Gastrocnemius medialis (tissue), 4 donors: ENCODE measurements at regions not wholly inside any gene's neighbourhood (a gene's known extent, or its start where the extent isn't known, plus 50 kb on each side); places are given as distances from the start of the nearest gene placed in this dataset.

ENCODE experiments used
- ATAC-seq, 2 donors: fragments of 150-250 bp; one replicate each; pipeline ENCODE4 v1.9.1; 2016
- DNase-seq, 2 donors: peaks; one replicate each; pipeline ENCODE4 v3.0.0-alpha.2; 2019
- H3K27ac ChIP-seq, 4 donors: fragments of 200-600 bp; sonication (generic); 1 replicate in 1 of 4; 2 replicates in 3 of 4; pipeline ENCODE4 v1.5.1; 2016 to 2018; ENCODE audit warnings: mild to moderate bottlenecking in 2 of 4, moderate library complexity in 1 of 4
- H3K27me3 ChIP-seq, 3 donors: fragments of 200-600 bp; sonication (generic) in 2 of 3; 1 replicate in 1 of 3; 2 replicates in 2 of 3; pipeline versions ENCODE4 v1.5.1 to v1.6.0; 2016 to 2019; ENCODE audit warnings: mild to moderate bottlenecking in 1 of 3, moderate library complexity in 1 of 3
- H3K36me3 ChIP-seq, 2 donors: fragments of 200-600 bp; sonication (generic) in 1 of 2; one replicate each; pipeline ENCODE4 v1.5.1; 2017 to 2018
- H3K4me1 ChIP-seq, 2 donors: fragments of 200-600 bp; sonication (generic) in 1 of 2; one replicate each; pipeline ENCODE4 v1.5.1; 2016 to 2017; ENCODE audit warnings: mild to moderate bottlenecking in 2 of 2
- H3K4me3 ChIP-seq, 4 donors: fragments of 200-600 bp; sonication (generic) in 3 of 4; 1 replicate in 1 of 4; 2 replicates in 3 of 4; pipeline ENCODE4 v1.5.1; 2016 to 2019; ENCODE audit warnings: mild to moderate bottlenecking in 2 of 4
- H3K9me3 ChIP-seq, 3 donors: fragments of 200-600 bp; sonication (generic) in 2 of 3; 1 replicate in 1 of 3; 2 replicates in 2 of 3; pipeline ENCODE4 v1.5.1; 2016 to 2019
- CTCF ChIP-seq, 5 experiments: fragments of 450-650 bp in 3 of 5; fragments of 200-600 bp in 2 of 5; sonication (generic) in 2 of 5; IDR thresholded peaks in 4 of 5; conservative IDR thresholded peaks in 1 of 5; 1 replicate in 4 of 5; 2 replicates in 1 of 5; pipeline ENCODE4 v1.5.1; 2016 to 2019; ENCODE audit warnings: antibody characterized with exemption in 5 of 5, mild to moderate bottlenecking in 3 of 5, moderate library complexity in 3 of 5
- POLR2A ChIP-seq, 2 donors: fragments of 450-650 bp; IDR thresholded peaks; one replicate each; pipeline ENCODE4 v1.6.1; 2017; ENCODE audit warnings: antibody characterized with exemption in 2 of 2, mild to moderate bottlenecking in 2 of 2, moderate library complexity in 2 of 2
- in situ Hi-C, 4 donors: fragments of 200-750 bp; cut with MboI; loops; one replicate each; pipeline versions ENCODE4 v1.15.0 to v1.8.0; 2017; ENCODE audit warnings: low sequenced_read_pairs in 4 of 4
- intact Hi-C: fragments of 100-400 bp; cut with DNase I; formaldehyde crosslinking; loops from one replicate; pipeline ENCODE4 v1.15.1; 2023; ENCODE audit warnings: low total_unique reads

- TF ChIP-seq POLR2A (IDR thresholded peaks at IDR 0.05) = no peak
- no peak for TF ChIP-seq CTCF (IDR thresholded peaks at IDR 0.05 in 4 of 5, conservative IDR thresholded peaks at IDR 0.05 in 1 of 5)
- intact Hi-C loops (no loop called here), in situ Hi-C loops (no loop called here)
- H3K9me3 ChIP-seq = no peaks in the 10 kb centered on the region
- H3K4me1 ChIP-seq = no peaks in the 10 kb centered on the region
- H3K4me3 ChIP-seq = no peak overlapping the region
- ATAC-seq (no peak), DNase-seq (no peak)
- no peaks in the 10 kb centered on the region for H3K27me3 ChIP-seq
- H3K27ac ChIP-seq = no peak overlapping the region
- no peaks in the 10 kb centered on the region for H3K36me3 ChIP-seq
These were observed 85.3 kb upstream of the PCGF5 start for GRCh38 chr10:91135113-91135512.

- ATAC-seq (no peak), DNase-seq (no peak)
- no peak overlapping the region for H3K27ac ChIP-seq
- intact Hi-C loops (no loop called here), in situ Hi-C loops (no loop called here)
- no peaks in the 10 kb centered on the region for H3K4me1 ChIP-seq
- no peaks in the 10 kb centered on the region for H3K36me3 ChIP-seq
- TF ChIP-seq POLR2A (IDR thresholded peaks at IDR 0.05) = no peak
- TF ChIP-seq CTCF (IDR thresholded peaks at IDR 0.05 in 4 of 5, conservative IDR thresholded peaks at IDR 0.05 in 1 of 5) = no peak
- H3K27me3 ChIP-seq = no peaks in the 10 kb centered on the region
- no peak overlapping the region for H3K4me3 ChIP-seq
- no peaks in the 10 kb centered on the region for H3K9me3 ChIP-seq
These were observed 83.3 kb upstream of the PCGF5 start for GRCh38 chr10:91137011-91137643.

- in situ Hi-C loops = no loop called here
These were observed 82.6 kb upstream of the PCGF5 start for GRCh38 chr10:91137822-91138221.

GRCh38 chr10:91140995-91141549, 79.4 kb upstream of the PCGF5 start:
- H3K27ac ChIP-seq = no peak overlapping the region
- DNase-seq (no peak), ATAC-seq (no peak)
- no peaks in the 10 kb centered on the region for H3K4me1 ChIP-seq
- no peaks in the 10 kb centered on the region for H3K27me3 ChIP-seq
- TF ChIP-seq POLR2A (IDR thresholded peaks at IDR 0.05) = no peak
- no peak for TF ChIP-seq CTCF (IDR thresholded peaks at IDR 0.05 in 4 of 5, conservative IDR thresholded peaks at IDR 0.05 in 1 of 5)
- in situ Hi-C loops = no loop called here
- no peaks in the 10 kb centered on the region for H3K9me3 ChIP-seq
- H3K36me3 ChIP-seq = no peaks in the 10 kb centered on the region
- no peak overlapping the region for H3K4me3 ChIP-seq
- intact Hi-C loops = no loop called here

More at GRCh38 chr10:91137822-91138221, 82.6 kb upstream of the PCGF5 start:
- DNase-seq (no peak), ATAC-seq (no peak)
- Histone ChIP-seq H3K4me1 (no peaks in the 10 kb centered on the region), H3K27me3 (no peaks in the 10 kb centered on the region), H3K4me3 (no peak overlapping the region), H3K36me3 (no peaks in the 10 kb centered on the region), H3K27ac (no peak overlapping the region), H3K9me3 (no peaks in the 10 kb centered on the region)
- intact Hi-C loops = no loop called here
- TF ChIP-seq CTCF (IDR thresholded peaks at IDR 0.05 in 4 of 5, conservative IDR thresholded peaks at IDR 0.05 in 1 of 5) = no peak
- TF ChIP-seq POLR2A (IDR thresholded peaks at IDR 0.05) = no peak

- in situ Hi-C loops = no loop called here
- no peak for TF ChIP-seq CTCF (IDR thresholded peaks at IDR 0.05 in 4 of 5, conservative IDR thresholded peaks at IDR 0.05 in 1 of 5)
- ATAC-seq = no peak
- no peaks in the 10 kb centered on the region for H3K27me3 ChIP-seq
- H3K36me3 ChIP-seq = no peaks in the 10 kb centered on the region
- intact Hi-C loops = no loop called here
- H3K4me1 ChIP-seq = no peaks in the 10 kb centered on the region
- no peak for DNase-seq
- no peak overlapping the region for H3K27ac ChIP-seq
- H3K4me3 ChIP-seq = no peak overlapping the region
- no peaks in the 10 kb centered on the region for H3K9me3 ChIP-seq
These were observed 75.5 kb upstream of the PCGF5 start for GRCh38 chr10:91144961-91145360.
